HEK293T (cell line): ENCODE measurements at regions not wholly inside any gene's neighbourhood (a gene's known extent, or its start where the extent isn't known, plus 50 kb on each side); places are given as distances from the start of the nearest gene placed in this dataset.

Experiments
- CTCF ChIA-PET: fragments of 350-600 bp; formaldehyde crosslinking; extraction: SDS; loops from one replicate; lab custom pipeline; 2021; ENCODE audit warnings: antibody characterized with exemption, inconsistent platforms; lab: Yijun Ruan, JAX
- POLR2A ChIA-PET: fragments of 350-600 bp; formaldehyde crosslinking; extraction: SDS; loops from one replicate; lab custom pipeline; 2020; ENCODE audit warnings: antibody characterized with exemption, inconsistent platforms; lab: Yijun Ruan, JAX
- DNase-seq: peaks from one replicate; pipeline ENCODE4 v3.0.0; 2012; ENCODE audit warnings: mixed read lengths; ENCODE audit errors: extremely low spot score
- ARNT ChIP-seq: fragments of 450-650 bp; IDR thresholded peaks from 2 replicates; pipeline ENCODE4 v1.6.1; 2017; ENCODE audit warnings: mild to moderate bottlenecking
- BHLHE40 ChIP-seq: fragments of 450-650 bp; IDR thresholded peaks from 2 replicates; pipeline ENCODE4 v1.6.1; 2016; ENCODE audit warnings: mild to moderate bottlenecking, moderate library complexity, borderline replicate concordance
- CTBP1 ChIP-seq: fragments of 450-650 bp; IDR thresholded peaks from 2 replicates; pipeline ENCODE4 v1.6.1; 2016; ENCODE audit warnings: borderline replicate concordance
- ELF4 ChIP-seq: fragments of 450-650 bp; IDR thresholded peaks from 2 replicates; pipeline ENCODE4 v1.6.1; 2017; ENCODE audit warnings: antibody characterized with exemption
- FOXA1 ChIP-seq: fragments of 450-650 bp; IDR thresholded peaks from 2 replicates; pipeline ENCODE4 v1.6.1; 2016; ENCODE audit warnings: mild to moderate bottlenecking
- FOXK2 ChIP-seq: fragments of 450-650 bp; IDR thresholded peaks from 2 replicates; pipeline ENCODE4 v1.6.1; 2016; ENCODE audit warnings: mild to moderate bottlenecking
- FOXM1 ChIP-seq: fragments of 450-650 bp; IDR thresholded peaks from 2 replicates; pipeline ENCODE4 v1.6.1; 2017; ENCODE audit warnings: mild to moderate bottlenecking, borderline replicate concordance
- HDGF ChIP-seq: fragments of 450-650 bp; IDR thresholded peaks from 2 replicates; pipeline ENCODE4 v1.6.1; 2017; ENCODE audit warnings: antibody characterized with exemption, borderline replicate concordance
- L3MBTL2 ChIP-seq: fragments of 450-650 bp; conservative IDR thresholded peaks from 2 replicates; pipeline ENCODE4 v1.6.1; 2016; ENCODE audit warnings: mild to moderate bottlenecking
- LEF1 ChIP-seq: fragments of 450-650 bp; IDR thresholded peaks from 2 replicates; pipeline ENCODE4 v1.6.1; 2017; ENCODE audit warnings: mild to moderate bottlenecking, borderline replicate concordance
- NFRKB ChIP-seq: fragments of 450-650 bp; IDR thresholded peaks from 2 replicates; pipeline ENCODE4 v1.6.1; 2016; ENCODE audit warnings: mild to moderate bottlenecking, moderate library complexity
- PKNOX1 ChIP-seq: fragments of 450-650 bp; IDR thresholded peaks from 2 replicates; pipeline ENCODE4 v1.6.1; 2016
- SP1 ChIP-seq: fragments of 450-650 bp; IDR thresholded peaks from 2 replicates; pipeline ENCODE4 v1.6.1; 2017
- SUZ12 ChIP-seq: fragments of 450-650 bp; IDR thresholded peaks from 2 replicates; pipeline ENCODE4 v1.6.1; 2016; ENCODE audit warnings: mild to moderate bottlenecking
- TARDBP ChIP-seq: fragments of 450-650 bp; IDR thresholded peaks from 2 replicates; pipeline ENCODE4 v1.6.1; 2016
- ZNF384 ChIP-seq: fragments of 450-650 bp; IDR thresholded peaks from 2 replicates; pipeline ENCODE4 v1.6.1; 2016

- CTCF ChIA-PET = interaction anchor here (0.7 kb wide), 1 partner anchor 10 kb away, joined by 5 read pairs; no protein-coding TSS in a partner anchor
Measured at GRCh38 chr6:134731615-134732014, 218.3 kb downstream of the ALDH8A1 start.

GRCh38 chr6:134730013-134730412, 219.9 kb downstream of the ALDH8A1 start:
- TF ChIP-seq NFRKB = no peak
- no peak for TF ChIP-seq HDGF
- TF ChIP-seq ELF4 = no peak
- no peak for TF ChIP-seq SP1
- TF ChIP-seq ZNF384 = no peak
- TF ChIP-seq FOXK2 = no peak
- no peak for TF ChIP-seq CTBP1
- no peak for TF ChIP-seq ARNT
- TF ChIP-seq SUZ12 = no peak

More at GRCh38 chr6:134731615-134732014, 218.3 kb downstream of the ALDH8A1 start:
- TF ChIP-seq L3MBTL2 = no peak
- no peak for TF ChIP-seq ARNT
- no peak for TF ChIP-seq FOXM1
- TF ChIP-seq ZNF384 = no peak
- TF ChIP-seq HDGF = no peak
- no peak for TF ChIP-seq LEF1
- no peak for TF ChIP-seq ELF4
- no peak for DNase-seq
- POLR2A ChIA-PET = no interaction called here

DNA sequence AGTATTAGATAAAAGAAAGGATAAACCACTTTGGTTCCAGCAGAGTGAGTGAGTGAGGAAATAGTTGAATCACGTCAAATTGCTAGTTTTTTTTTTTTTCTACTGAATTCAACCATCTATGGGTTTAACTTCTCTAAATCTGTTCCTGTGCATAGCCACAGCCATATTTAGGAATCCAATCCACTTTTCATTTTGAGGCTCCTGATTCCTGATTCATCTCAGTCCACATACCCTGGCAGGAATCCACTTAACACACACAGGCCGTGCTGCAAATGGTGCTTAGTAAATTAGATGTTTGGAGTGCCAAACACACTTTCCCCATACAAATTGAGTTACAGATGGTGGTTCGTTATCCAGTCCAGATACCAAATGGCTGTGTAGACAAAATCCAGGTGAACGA, 220.3 kb downstream of the ALDH8A1 start:
- no peak for TF ChIP-seq HDGF
- no peak for TF ChIP-seq PKNOX1
- no peak for TF ChIP-seq ARNT
- no peak for TF ChIP-seq FOXM1
- TF ChIP-seq CTBP1 = no peak
- no peak for TF ChIP-seq SP1
- no peak for TF ChIP-seq BHLHE40
- no peak for TF ChIP-seq FOXA1
- TF ChIP-seq TARDBP = no peak
- no peak for TF ChIP-seq NFRKB
- TF ChIP-seq FOXK2 = no peak
- TF ChIP-seq ZNF384 = no peak
- TF ChIP-seq ELF4 = no peak
- no peak for TF ChIP-seq SUZ12
- no peak for TF ChIP-seq LEF1
- TF ChIP-seq L3MBTL2 = no peak
- CTCF ChIA-PET = no interaction called here
- DNase-seq = no peak
- POLR2A ChIA-PET = no interaction called here

More at GRCh38 chr6:134730013-134730412, 219.9 kb downstream of the ALDH8A1 start:
- no peak for DNase-seq
- ChIA-PET CTCF (no interaction called here), POLR2A (no interaction called here)

- POLR2A ChIA-PET = no interaction called here
- CTCF ChIA-PET = no interaction called here
- DNase-seq = no peak
- TF ChIP-seq ZNF384 (no peak), HDGF (no peak), FOXM1 (no peak), SUZ12 (no peak), TARDBP (no peak), FOXK2 (no peak), PKNOX1 (no peak), BHLHE40 (no peak), NFRKB (no peak), CTBP1 (no peak), L3MBTL2 (no peak), ARNT (no peak), FOXA1 (no peak), LEF1 (no peak), SP1 (no peak), ELF4 (no peak)
Measured at GRCh38 chr6:134727081-134727480, 222.8 kb downstream of the ALDH8A1 start.

GRCh38 chr6:134725590-134725989, 224.3 kb downstream of the ALDH8A1 start:
- TF ChIP-seq ELF4 (no peak), HDGF (no peak), CTBP1 (no peak), ZNF384 (no peak), SP1 (no peak), TARDBP (no peak), FOXK2 (no peak), ARNT (no peak), L3MBTL2 (no peak), FOXA1 (no peak), LEF1 (no peak), NFRKB (no peak), BHLHE40 (no peak), PKNOX1 (no peak)
- POLR2A ChIA-PET = no interaction called here
- no peak for DNase-seq
- CTCF ChIA-PET = no interaction called here

GRCh38 chr6:134724771-134725340, 225.0 kb downstream of the ALDH8A1 start:
- TF ChIP-seq L3MBTL2 = no peak
- no peak for TF ChIP-seq CTBP1
- no peak for TF ChIP-seq LEF1
- no peak for TF ChIP-seq NFRKB
- no peak for TF ChIP-seq SUZ12
- no peak for TF ChIP-seq PKNOX1
- TF ChIP-seq FOXK2 = no peak
- TF ChIP-seq SP1 = no peak
- DNase-seq = no peak
- ChIA-PET CTCF (no interaction called here), POLR2A (no interaction called here)
